Memory B cell (primary cell): ENCODE measurements at regions not wholly inside any gene's neighbourhood (a gene's known extent, or its start where the extent isn't known, plus 50 kb on each side); places are given as distances from the start of the nearest gene placed in this dataset.
"Not testable (repeated sequence)": the region's sequence is repeated elsewhere in the genome, so short reads cannot be mapped to it uniquely, and the experiment has no call there.

Source experiments
- ATAC-seq: fragments of 150-1000 bp; cut with Tn5 transposase; 2 replicates; pipeline ENCODE4 v1.10.0; 2021; ENCODE audit warnings: low read depth, mild to moderate bottlenecking, moderate library complexity
- DNase-seq, 2 donors: peaks; one replicate each; pipeline ENCODE4 v3.0.0; 2022; ENCODE audit warnings: low spot score in 2 of 2
- H3K27ac Mint-ChIP-seq: one replicate; pipeline ENCODE4 v1.8.0; 2022; ENCODE audit warnings: mild to moderate bottlenecking, moderate library complexity, mixed read lengths
- H3K27me3 Mint-ChIP-seq: one replicate; pipeline ENCODE4 v1.8.0; 2022; ENCODE audit warnings: mixed read lengths
- H3K36me3 Mint-ChIP-seq: one replicate; pipeline ENCODE4 v1.8.0; 2022; ENCODE audit warnings: mild to moderate bottlenecking, mixed read lengths
- H3K4me1 Mint-ChIP-seq: one replicate; pipeline ENCODE4 v1.8.0; 2022; ENCODE audit warnings: mixed read lengths
- H3K4me3 Mint-ChIP-seq: one replicate; pipeline ENCODE4 v1.8.0; 2022; ENCODE audit warnings: mild to moderate bottlenecking, moderate library complexity, mixed read lengths
- H3K9me3 Mint-ChIP-seq: one replicate; pipeline ENCODE4 v1.8.0; 2022; ENCODE audit warnings: mixed read lengths

DNA sequence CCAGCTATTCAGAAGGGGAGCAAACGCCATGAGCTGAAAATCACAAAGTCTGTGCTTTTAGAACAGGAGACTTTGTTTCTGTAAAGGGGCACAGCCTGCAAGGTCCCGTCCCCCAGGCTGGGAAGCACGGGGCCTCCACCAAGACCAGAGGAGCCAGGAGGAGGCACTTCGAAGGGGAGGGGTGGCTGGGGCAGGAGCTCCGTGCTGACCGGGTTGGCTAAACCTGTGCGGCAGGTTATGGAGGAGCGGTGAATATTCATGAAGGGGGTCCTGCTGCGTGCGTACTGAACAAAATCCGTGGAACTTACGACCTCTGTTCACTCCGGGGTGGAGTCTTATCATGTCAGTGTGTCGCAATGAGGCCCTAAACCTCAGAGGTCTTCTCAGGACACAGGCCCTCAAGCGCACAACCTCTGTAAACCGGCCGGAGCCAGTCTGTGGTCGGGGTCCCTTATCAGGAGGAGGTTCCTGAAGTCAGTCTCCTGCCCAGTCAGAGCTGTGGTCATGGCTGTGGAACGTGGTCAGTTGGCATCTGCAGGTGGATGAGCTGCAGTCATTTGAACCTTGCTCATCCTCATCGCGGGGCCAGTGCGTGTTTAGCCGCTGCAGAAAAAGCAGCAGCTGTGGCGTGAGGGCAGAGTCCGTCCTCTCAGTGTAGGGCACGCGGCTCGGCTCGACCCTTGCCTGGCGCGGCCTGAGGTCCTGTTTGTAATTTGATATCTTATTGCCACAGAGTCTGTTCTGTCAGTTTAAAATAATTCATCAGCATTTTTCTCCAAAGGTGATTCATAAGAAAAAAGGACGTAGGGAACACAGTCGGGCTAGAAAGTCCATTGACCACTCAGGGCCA, 5507.7 kb upstream of the TPTE start:
- ATAC-seq, H3K4me3 Mint-ChIP-seq, H3K4me1 Mint-ChIP-seq, DNase-seq, H3K36me3 Mint-ChIP-seq, H3K27me3 Mint-ChIP-seq, H3K9me3 Mint-ChIP-seq, H3K27ac Mint-ChIP-seq: not testable (repeated sequence)

DNA sequence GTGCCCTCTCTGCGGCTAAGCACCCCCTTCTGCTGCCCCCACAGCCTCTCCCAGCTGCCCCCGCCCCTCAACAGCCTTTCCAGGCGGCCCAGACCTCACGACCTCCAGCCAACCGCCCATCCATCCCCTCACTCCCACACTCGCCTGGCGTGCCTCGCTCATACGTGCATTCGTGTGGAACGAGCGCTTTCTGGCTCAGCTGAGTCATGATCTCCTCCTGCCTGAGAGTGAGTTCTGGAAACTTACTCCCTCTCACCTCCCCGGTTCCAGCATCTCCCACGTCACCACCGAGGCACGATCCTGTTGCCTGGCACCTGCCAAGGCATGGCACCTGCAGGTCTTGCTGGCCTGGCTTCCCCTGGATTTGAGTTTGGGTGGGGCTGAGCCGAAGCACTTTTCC, 5506.2 kb upstream of the TPTE start:
- H3K27ac Mint-ChIP-seq, H3K9me3 Mint-ChIP-seq, DNase-seq, H3K27me3 Mint-ChIP-seq, H3K36me3 Mint-ChIP-seq, H3K4me1 Mint-ChIP-seq, ATAC-seq, H3K4me3 Mint-ChIP-seq: not testable (repeated sequence)

DNA sequence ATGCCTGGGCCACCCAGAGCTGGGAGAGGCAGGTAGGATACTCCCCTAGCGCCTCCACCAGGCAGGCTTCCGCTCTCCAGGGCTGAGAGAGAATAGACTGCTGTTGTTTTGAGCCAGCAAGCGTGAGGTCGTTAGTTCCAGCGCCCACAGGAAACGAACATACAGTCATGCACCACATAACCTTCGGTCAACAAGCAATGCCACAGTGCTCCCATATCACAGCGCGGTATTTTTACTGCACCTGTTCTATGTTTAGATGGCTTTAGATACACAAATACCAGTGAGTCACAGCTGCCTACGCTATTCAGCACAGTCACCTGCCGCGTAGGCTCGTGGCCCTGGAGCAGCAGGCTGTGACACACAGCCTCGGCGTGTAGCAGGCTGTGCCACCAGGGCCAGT, 5502.3 kb upstream of the TPTE start:
- not testable (repeated sequence) for H3K36me3 Mint-ChIP-seq, H3K4me3 Mint-ChIP-seq, H3K4me1 Mint-ChIP-seq, H3K27me3 Mint-ChIP-seq, H3K9me3 Mint-ChIP-seq, DNase-seq, H3K27ac Mint-ChIP-seq
- peak; percentile 60 for ATAC-seq

DNA sequence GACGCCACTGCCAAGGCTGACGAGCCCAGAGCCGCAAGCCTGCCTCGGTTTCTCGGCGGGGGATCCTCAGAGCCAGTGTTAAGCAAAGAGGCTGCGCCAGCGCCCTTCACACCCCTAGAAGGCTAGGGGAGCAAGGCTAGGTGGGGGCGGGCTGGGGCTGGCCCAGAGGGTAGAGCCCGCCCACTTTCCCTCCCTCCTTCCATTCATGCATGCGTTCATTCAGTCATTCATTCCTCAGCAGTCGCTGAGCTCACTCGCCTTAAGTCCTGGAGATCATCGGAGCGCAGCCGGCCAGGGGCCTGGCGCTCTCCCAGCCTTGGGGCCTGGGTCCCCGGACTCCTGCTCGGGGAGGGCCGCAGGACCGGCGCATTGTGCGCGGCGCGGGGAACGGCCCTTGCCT, 5499.6 kb upstream of the TPTE start:
- peak; percentile 40 for ATAC-seq
- H3K27ac Mint-ChIP-seq, H3K4me3 Mint-ChIP-seq: not testable (repeated sequence)

DNA sequence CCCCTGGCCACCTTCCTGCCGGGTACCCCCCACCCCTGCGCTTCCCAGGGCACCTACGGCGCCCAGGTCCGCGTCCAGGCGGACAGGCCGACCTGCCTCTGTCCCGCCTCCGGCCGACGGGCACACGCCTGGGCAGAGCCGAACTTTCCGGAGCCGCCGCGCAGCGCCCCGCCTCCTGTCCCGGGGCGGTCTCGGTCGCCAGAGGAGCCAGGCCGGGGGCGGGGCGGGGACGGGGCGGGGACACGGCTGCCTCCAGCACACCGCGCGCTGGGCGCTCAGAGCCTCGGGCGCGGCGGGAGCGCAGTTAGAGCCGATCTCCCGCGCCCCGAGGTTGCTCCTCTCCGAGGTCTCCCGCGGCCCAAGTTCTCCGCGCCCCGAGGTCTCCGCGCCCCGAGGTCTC, 5499.1 kb upstream of the TPTE start:
- not testable (repeated sequence) for H3K36me3 Mint-ChIP-seq, H3K9me3 Mint-ChIP-seq, H3K4me3 Mint-ChIP-seq, H3K4me1 Mint-ChIP-seq, H3K27ac Mint-ChIP-seq, H3K27me3 Mint-ChIP-seq, DNase-seq
- peak; percentile 36 for ATAC-seq

More for the DNA sequence above, 5499.6 kb upstream of the TPTE start:
- H3K27me3 Mint-ChIP-seq, H3K4me1 Mint-ChIP-seq, H3K36me3 Mint-ChIP-seq, DNase-seq, H3K9me3 Mint-ChIP-seq: not testable (repeated sequence)

DNA sequence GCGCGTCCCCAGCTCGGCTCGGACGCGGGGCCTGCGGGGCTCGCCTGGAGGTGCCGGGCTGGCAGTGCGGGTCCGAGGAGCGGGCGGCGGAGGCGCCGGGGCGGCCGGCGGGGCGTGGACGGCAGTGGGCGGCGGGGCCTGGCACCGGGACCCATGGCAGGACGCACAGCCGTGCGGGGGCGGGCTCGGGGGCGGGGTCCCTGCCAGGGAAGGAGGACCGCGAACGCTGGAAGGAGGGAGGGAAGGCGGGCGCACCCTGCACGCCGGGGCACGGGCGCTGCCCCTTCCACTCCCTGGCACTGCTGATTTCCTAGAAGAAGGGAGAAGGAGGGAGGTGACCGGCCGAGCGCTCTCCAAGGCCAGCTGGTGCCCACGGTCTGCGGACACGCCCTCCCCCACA, 5498.6 kb upstream of the TPTE start:
- not testable (repeated sequence) for H3K4me1 Mint-ChIP-seq, DNase-seq, H3K9me3 Mint-ChIP-seq, H3K27ac Mint-ChIP-seq, H3K27me3 Mint-ChIP-seq, H3K4me3 Mint-ChIP-seq, ATAC-seq, H3K36me3 Mint-ChIP-seq

DNA sequence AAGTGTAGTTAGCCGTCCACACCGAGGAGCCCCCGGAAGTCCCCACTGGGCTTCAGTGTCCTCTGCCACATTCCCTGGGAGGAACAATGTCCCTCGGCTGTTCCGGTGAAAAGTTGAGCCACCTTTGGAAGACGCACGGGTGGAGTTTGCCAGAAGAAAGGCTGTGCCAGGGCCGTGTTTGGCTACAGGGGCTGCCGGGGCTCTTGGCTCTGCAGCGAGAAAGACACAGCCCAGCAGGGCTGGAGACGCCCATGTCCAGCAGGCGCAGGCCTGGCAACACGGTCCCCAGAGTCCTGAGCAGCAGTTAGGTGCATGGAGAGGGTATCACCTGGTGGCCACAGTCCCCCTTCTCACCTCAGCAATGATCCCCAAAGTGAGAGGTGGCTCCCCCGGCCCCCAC, 5486.2 kb upstream of the TPTE start:
- H3K4me3 Mint-ChIP-seq, ATAC-seq, H3K4me1 Mint-ChIP-seq: not testable (repeated sequence)

DNA sequence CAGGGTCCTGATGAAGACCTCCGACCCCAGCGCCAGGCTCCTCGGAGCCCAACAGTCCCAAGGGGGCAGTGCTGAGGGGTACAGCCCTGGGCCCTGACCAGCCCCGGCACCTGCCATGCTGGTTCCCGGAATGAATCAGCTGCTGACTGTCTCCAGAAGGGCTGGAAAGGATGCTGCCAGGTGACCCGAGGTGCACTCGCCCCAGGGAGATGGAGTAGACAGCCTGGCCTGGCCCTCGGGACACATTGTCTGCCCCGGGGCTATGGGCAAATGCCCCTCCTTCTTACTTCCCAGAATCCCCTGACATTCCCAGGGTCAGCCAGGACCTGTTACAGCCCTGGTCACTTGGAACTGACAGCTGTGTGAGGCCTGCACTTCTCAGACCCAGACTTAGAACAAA, 5485.8 kb upstream of the TPTE start:
- H3K4me3 Mint-ChIP-seq, H3K9me3 Mint-ChIP-seq, H3K27ac Mint-ChIP-seq, H3K36me3 Mint-ChIP-seq, H3K4me1 Mint-ChIP-seq, ATAC-seq, H3K27me3 Mint-ChIP-seq, DNase-seq: not testable (repeated sequence)

More for the DNA sequence above, 5486.2 kb upstream of the TPTE start:
- not testable (repeated sequence) for H3K27me3 Mint-ChIP-seq, DNase-seq, H3K27ac Mint-ChIP-seq, H3K9me3 Mint-ChIP-seq, H3K36me3 Mint-ChIP-seq

DNA sequence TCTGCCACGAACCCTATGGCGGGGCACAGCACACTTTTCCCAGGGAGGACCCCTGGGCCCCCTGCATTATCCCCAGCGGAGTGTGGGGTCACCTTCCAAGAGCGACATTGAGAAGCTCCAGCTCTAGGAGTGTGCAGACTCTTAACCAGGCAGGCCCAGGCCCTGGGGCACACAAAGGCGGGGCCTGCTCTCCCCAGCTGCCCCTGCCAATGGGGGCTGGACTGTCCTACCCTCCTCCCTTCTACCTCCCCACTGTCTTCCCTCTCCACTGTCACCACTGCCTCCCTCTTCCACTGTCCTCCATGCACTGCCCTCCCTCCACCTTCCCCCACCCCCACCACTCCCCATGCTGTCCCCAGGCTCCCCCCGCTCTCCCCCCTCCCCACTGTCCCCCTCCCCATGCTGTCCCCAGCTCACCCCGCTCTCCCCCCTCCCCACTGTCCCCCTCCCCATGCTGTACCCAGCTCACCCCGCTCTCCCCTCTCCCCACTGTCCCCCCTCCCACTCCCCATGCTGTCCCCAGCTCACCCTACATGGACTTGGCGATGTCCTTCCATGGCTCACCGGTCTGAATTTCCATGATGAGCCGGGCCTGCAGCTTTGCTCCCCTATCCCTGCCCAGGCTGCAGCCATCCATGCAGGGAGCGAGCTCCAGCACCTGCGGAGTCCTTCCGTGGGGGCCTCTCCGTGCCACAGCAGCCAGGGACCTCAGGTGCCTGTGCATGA, 5483.6 kb upstream of the TPTE start:
- not testable (repeated sequence) for H3K9me3 Mint-ChIP-seq, H3K36me3 Mint-ChIP-seq, H3K27me3 Mint-ChIP-seq, H3K4me1 Mint-ChIP-seq, H3K27ac Mint-ChIP-seq, H3K4me3 Mint-ChIP-seq, DNase-seq
- ATAC-seq = peak; percentile 19

DNA sequence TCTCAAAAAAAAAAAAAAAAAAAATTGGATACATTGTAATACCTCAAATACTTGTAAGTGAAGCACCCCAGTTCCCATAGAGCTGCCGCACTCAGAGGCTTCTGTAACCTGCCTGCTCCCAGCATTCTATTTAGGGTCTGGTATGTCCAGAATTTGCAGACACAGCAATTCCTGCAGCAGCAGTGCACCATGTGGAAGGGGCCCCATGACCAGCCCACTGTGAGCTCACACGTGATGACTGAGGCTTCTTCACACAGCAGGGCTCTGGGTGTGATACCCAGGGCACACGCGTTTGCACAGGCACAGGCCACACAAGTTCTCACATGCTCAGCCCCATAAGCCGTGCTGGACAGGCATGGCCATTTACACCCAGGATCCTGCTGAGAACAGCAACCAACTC, 5481.5 kb upstream of the TPTE start:
- DNase-seq, H3K27me3 Mint-ChIP-seq, H3K9me3 Mint-ChIP-seq, H3K4me3 Mint-ChIP-seq, H3K36me3 Mint-ChIP-seq, ATAC-seq, H3K27ac Mint-ChIP-seq, H3K4me1 Mint-ChIP-seq: not testable (repeated sequence)

DNA sequence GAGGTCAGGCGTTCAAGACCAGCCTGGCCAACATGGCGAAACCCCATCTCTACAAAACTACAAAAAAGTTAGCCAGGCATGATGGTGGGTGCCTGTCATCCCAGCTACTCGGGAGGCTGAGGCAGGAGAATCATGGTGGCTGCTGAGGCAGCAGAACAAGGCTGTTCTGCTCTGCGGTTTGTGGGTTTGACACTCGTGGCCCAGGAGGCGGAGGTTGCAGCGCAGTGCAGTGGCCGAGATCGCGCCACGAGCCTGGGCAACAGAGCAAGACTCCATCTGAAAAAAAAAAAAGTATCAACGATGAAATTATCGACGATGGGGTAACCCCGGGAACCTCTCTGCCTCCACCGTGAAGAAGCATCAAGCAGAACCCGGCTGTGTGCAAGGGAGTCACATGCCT, 5478.8 kb upstream of the TPTE start:
- not testable (repeated sequence) for H3K36me3 Mint-ChIP-seq, H3K27me3 Mint-ChIP-seq, H3K4me1 Mint-ChIP-seq, H3K9me3 Mint-ChIP-seq, H3K4me3 Mint-ChIP-seq, H3K27ac Mint-ChIP-seq, DNase-seq
- peak; percentile 78 for ATAC-seq

DNA sequence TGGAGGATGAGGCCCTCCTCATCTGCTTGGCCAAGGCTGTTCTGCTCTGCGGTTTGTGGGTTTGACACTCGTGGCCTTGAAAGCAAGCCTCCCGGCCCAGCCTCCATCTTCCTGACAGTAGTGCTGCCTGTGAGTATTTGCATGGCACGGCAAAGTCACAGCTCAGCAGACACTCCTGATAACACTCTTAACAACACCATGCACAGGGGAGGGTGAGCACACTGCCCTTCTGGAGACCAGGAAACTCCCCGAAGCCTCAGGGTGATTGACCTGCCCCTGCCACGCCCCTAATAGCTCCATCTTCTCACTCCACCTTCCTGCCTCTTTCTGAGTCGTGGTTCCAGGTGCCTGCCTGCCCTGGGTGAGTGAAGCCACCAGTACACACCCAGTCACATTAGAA, 5476.6 kb upstream of the TPTE start:
- H3K27ac Mint-ChIP-seq, H3K4me3 Mint-ChIP-seq, H3K4me1 Mint-ChIP-seq, H3K9me3 Mint-ChIP-seq, DNase-seq, H3K36me3 Mint-ChIP-seq, H3K27me3 Mint-ChIP-seq: not testable (repeated sequence)
- peak; percentile 39 for ATAC-seq

DNA sequence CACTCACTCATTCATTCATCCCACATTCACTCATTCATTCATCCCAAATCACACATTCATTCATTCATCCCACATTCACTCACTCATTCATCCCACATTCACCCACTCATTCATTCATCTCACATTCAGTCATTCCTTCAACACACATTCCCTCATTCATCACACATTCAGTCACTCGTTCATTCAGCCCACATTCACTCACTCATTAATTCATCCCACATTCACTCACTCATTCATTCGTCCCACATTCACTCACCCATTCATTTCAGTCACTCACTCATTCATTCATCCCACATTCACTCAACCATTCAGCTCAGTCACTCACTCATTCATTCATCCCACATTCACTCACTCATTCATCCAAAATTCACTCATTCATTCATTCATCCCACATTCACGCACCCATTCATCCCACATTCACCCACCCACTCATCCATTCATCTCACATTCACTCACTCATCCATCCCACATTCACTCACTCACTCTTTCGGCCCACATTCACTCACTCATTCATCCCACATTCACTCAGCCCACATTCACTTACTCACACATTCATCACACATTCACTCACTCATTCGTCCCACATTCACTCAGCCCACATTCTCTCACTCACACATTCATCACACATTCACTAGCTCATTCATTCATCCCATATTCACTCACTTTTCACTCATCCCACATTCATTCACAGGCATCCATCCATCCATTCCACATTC, 5469.9 kb upstream of the TPTE start:
- not testable (repeated sequence) for H3K4me3 Mint-ChIP-seq, ATAC-seq, H3K27ac Mint-ChIP-seq, DNase-seq, H3K4me1 Mint-ChIP-seq, H3K36me3 Mint-ChIP-seq, H3K9me3 Mint-ChIP-seq, H3K27me3 Mint-ChIP-seq

DNA sequence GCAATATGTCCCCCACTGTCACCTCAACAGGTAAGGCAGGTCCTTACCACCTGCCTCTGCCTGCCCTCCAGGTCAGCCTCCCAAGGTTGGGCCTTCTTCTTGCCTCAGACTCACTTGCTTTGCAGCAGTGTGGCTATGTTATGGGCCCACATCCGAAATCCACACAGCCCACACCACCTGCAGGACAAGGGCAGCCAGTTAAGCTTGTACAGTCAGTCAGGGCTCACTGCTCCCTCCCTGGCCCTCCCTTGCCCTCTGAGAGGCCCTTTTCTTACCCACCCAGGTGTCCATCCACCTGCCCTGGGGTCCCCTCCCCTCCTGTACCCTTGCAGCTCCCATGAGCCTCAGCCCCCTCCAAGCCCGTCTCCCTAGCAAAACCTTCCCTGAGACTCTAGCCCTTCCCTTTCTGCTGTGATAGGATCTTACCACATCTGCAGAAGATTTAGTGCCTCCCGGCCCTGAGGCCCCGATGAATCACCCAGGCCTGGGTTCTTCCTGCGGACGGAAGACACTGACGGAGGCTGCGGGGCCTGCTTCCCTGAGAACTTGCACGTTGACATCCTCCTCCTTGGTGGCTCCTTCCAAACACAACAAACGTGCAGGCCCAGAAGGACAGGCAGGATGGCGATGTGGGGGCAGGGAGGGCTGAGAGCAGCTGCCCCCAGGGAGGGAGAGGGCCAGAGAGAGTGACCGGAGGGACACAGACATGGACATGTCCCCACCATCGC, 5466.2 kb upstream of the TPTE start:
- H3K27ac Mint-ChIP-seq, H3K4me3 Mint-ChIP-seq, H3K4me1 Mint-ChIP-seq, H3K27me3 Mint-ChIP-seq, ATAC-seq, H3K9me3 Mint-ChIP-seq, H3K36me3 Mint-ChIP-seq, DNase-seq: not testable (repeated sequence)
